WTC11 (cell line): ENCODE measurements at regions not wholly inside any gene's neighbourhood (a gene's known extent, or its start where the extent isn't known, plus 50 kb on each side); places are given as distances from the start of the nearest gene placed in this dataset.

Experiments used
- ATAC-seq: fragments of 200-7000 bp; cut with Tn5 transposase; 2 replicates; pipeline ENCODE4 v1.10.0; 2021; ENCODE audit warnings: mild to moderate bottlenecking, moderate library complexity
- CTCF ChIA-PET: fragments of 300-600 bp; sonication (Branson Sonifier 250); formaldehyde crosslinking; loops from one replicate; lab custom pipeline; 2021; ENCODE audit warnings: antibody characterized with exemption; lab: Charles Lee
- POLR2A ChIA-PET: fragments of 350-600 bp; sonication (Branson Sonifier 250); formaldehyde crosslinking; loops from one replicate; lab custom pipeline; 2021; ENCODE audit warnings: antibody characterized with exemption; lab: Charles Lee
- DNase-seq: peaks from one replicate; pipeline ENCODE4 v3.0.0; 2021; ENCODE audit warnings: low spot score
- H3K27ac Mint-ChIP-seq: 2 replicates; pipeline ENCODE4 v1.8.0; 2021; ENCODE audit warnings: mixed read lengths
- H3K27me3 Mint-ChIP-seq: 2 replicates; pipeline ENCODE4 v1.8.0; 2021; ENCODE audit warnings: low read depth, mild to moderate bottlenecking, moderate library complexity, mixed read lengths
- H3K36me3 Mint-ChIP-seq: 2 replicates; pipeline ENCODE4 v1.8.0; 2021; ENCODE audit warnings: mixed read lengths
- H3K4me1 Mint-ChIP-seq: 2 replicates; pipeline ENCODE4 v1.8.0; 2022; ENCODE audit warnings: mixed read lengths
- H3K4me3 Mint-ChIP-seq: 2 replicates; pipeline ENCODE4 v1.8.0; 2021; ENCODE audit warnings: mild to moderate bottlenecking, moderate library complexity, mixed read lengths
- H3K9me3 Mint-ChIP-seq: 2 replicates; pipeline ENCODE4 v1.8.0; 2021; ENCODE audit warnings: mixed read lengths
- CDX4 ChIP-seq: fragments of 250-450 bp; sonication (Bioruptor Pico); IDR thresholded peaks from 2 replicates; pipeline ENCODE4 v1.9.0; 2021; ENCODE audit warnings: moderate library complexity, mild to moderate bottlenecking, inconsistent platforms, borderline replicate concordance
- EMX1 ChIP-seq: fragments of 250-450 bp; sonication (Bioruptor Pico); IDR thresholded peaks from 2 replicates; pipeline ENCODE4 v1.8.0; 2021; ENCODE audit warnings: mild to moderate bottlenecking
- MAX ChIP-seq: sonication (generic); formaldehyde crosslinking; IDR thresholded peaks from 2 replicates; pipeline ENCODE4 v1.8.0; 2022; ENCODE audit warnings: mild to moderate bottlenecking, missing genetic modification reagents
- MYBL2 ChIP-seq: sonication (generic); formaldehyde crosslinking; IDR thresholded peaks from 2 replicates; pipeline ENCODE4 v1.8.1; 2023; ENCODE audit warnings: mild to moderate bottlenecking, moderate library complexity, missing genetic modification reagents
- OVOL2 ChIP-seq: fragments of 250-450 bp; sonication (Bioruptor Pico); IDR thresholded peaks from 2 replicates; pipeline ENCODE4 v1.9.0; 2021; ENCODE audit warnings: mild to moderate bottlenecking, borderline replicate concordance
- SP1 ChIP-seq: sonication (generic); formaldehyde crosslinking; conservative IDR thresholded peaks from 2 replicates; pipeline ENCODE4 v1.8.1; 2022; ENCODE audit warnings: missing genetic modification reagents
- TEAD1 ChIP-seq: sonication (generic); formaldehyde crosslinking; IDR thresholded peaks from 2 replicates; pipeline ENCODE4 v1.8.0; 2022; ENCODE audit warnings: mild to moderate bottlenecking, missing genetic modification reagents
- TEAD4 ChIP-seq: sonication (generic); formaldehyde crosslinking; IDR thresholded peaks from 2 replicates; pipeline ENCODE4 v1.8.0; 2022; ENCODE audit warnings: mild to moderate bottlenecking, missing genetic modification reagents
- USF2 ChIP-seq: sonication (generic); formaldehyde crosslinking; IDR thresholded peaks from 2 replicates; pipeline ENCODE4 v1.8.1; 2023; ENCODE audit warnings: mild to moderate bottlenecking, missing genetic modification reagents, moderate library complexity
- ZBTB43 ChIP-seq: sonication (generic); formaldehyde crosslinking; IDR thresholded peaks from 2 replicates; pipeline ENCODE4 v1.8.1; 2023; ENCODE audit warnings: mild to moderate bottlenecking, missing genetic modification reagents
- ZNF232 ChIP-seq: sonication (generic); formaldehyde crosslinking; IDR thresholded peaks from 2 replicates; pipeline ENCODE4 v1.8.0; 2022; ENCODE audit warnings: mild to moderate bottlenecking, missing genetic modification reagents
- ZNF281 ChIP-seq: sonication (generic); formaldehyde crosslinking; IDR thresholded peaks from 2 replicates; pipeline ENCODE4 v1.8.0; 2023; ENCODE audit warnings: mild to moderate bottlenecking, missing genetic modification reagents
- ZNF425 ChIP-seq: fragments of 250-450 bp; sonication (Bioruptor Pico); conservative IDR thresholded peaks from 2 replicates; pipeline ENCODE4 v1.9.0; 2021; ENCODE audit warnings: mild to moderate bottlenecking
- ZNF532 ChIP-seq: fragments of 250-450 bp; sonication (Bioruptor Pico); IDR thresholded peaks from 2 replicates; pipeline ENCODE4 v1.9.0; 2021; ENCODE audit warnings: mild to moderate bottlenecking, borderline replicate concordance

GRCh38 chr17:10899281-10899680, 61.4 kb upstream of the PIRT start (continued):
- no peak for TF ChIP-seq ZNF425 (CRISPR knock-in tag)
- no peak for TF ChIP-seq SP1 (CRISPR knock-in tag)
- no peak for TF ChIP-seq USF2 (CRISPR knock-in tag)

- H3K4me3 Mint-ChIP-seq = no peak overlapping the region
- peaks cover 55% of the 10 kb centered on the region for H3K36me3 Mint-ChIP-seq
- H3K27me3 Mint-ChIP-seq = peaks cover 2% of the 10 kb centered on the region; the same call in 1 of the 2 replicates
- H3K9me3 Mint-ChIP-seq = peaks cover 62% of the 10 kb centered on the region
- POLR2A ChIA-PET = no interaction called here
- CTCF ChIA-PET = no interaction called here
- no peaks in the 10 kb centered on the region for H3K4me1 Mint-ChIP-seq
- no peak for ATAC-seq
- no peak overlapping the region for H3K27ac Mint-ChIP-seq
- TF ChIP-seq ZNF532 (CRISPR knock-in tag) (no peak), OVOL2 (CRISPR knock-in tag) (no peak), MYBL2 (no peak), CDX4 (no peak), ZNF281 (CRISPR knock-in tag) (no peak), TEAD4 (CRISPR knock-in tag) (no peak), TEAD1 (CRISPR knock-in tag) (no peak)
- no peak for DNase-seq
Measured at GRCh38 chr17:10894220-10894619, 56.3 kb upstream of the PIRT start.

GRCh38 chr17:10888858-10889257, 51.0 kb upstream of the PIRT start:
- no peak overlapping the region for H3K27ac Mint-ChIP-seq
- TF ChIP-seq EMX1 (CRISPR knock-in tag) = no peak
- no peak for TF ChIP-seq ZNF232 (CRISPR knock-in tag)
- no peak for TF ChIP-seq MAX (CRISPR knock-in tag)
- no peak for TF ChIP-seq ZBTB43
- CTCF ChIA-PET = no interaction called here
- H3K9me3 Mint-ChIP-seq = peaks cover 73% of the 10 kb centered on the region
- no peak overlapping the region for H3K4me3 Mint-ChIP-seq
- POLR2A ChIA-PET = no interaction called here
- no peaks in the 10 kb centered on the region for H3K4me1 Mint-ChIP-seq
- ATAC-seq (peak; percentile 36; the same call in 1 of the 2 replicates), DNase-seq (no peak)
- peaks cover 46% of the 10 kb centered on the region for H3K36me3 Mint-ChIP-seq
- peaks cover 7% of the 10 kb centered on the region for H3K27me3 Mint-ChIP-seq
